T-cell (primary cell): ENCODE measurements at regions not wholly inside any gene's neighbourhood (a gene's known extent, or its start where the extent isn't known, plus 50 kb on each side); places are given as distances from the start of the nearest gene placed in this dataset.

Source experiments
- ATAC-seq, 4 experiments: fragments of 200-7000 bp in 3 of 4; fragments of 150-1000 bp in 1 of 4; cut with Tn5 transposase; replicated peaks in 1 of 4; 1 replicate in 3 of 4; 2 replicates in 1 of 4; pipeline ENCODE4 v1.10.0; 2021; ENCODE audit warnings: moderate library complexity in 3 of 4, mild to moderate bottlenecking in 2 of 4, moderate number of reproducible peaks in 1 of 4
- CTCF ChIA-PET, 2 donors: fragments of 300-600 bp; sonication (Branson Sonifier 250); formaldehyde crosslinking; loops; one replicate each; lab custom pipeline; 2022; ENCODE audit warnings: antibody characterized with exemption in 2 of 2; lab: Charles Lee
- POLR2A ChIA-PET, 2 donors: fragments of 300-600 bp; sonication (Branson Sonifier 250); formaldehyde crosslinking; loops; one replicate each; lab custom pipeline; 2022; ENCODE audit warnings: antibody characterized with exemption in 2 of 2; lab: Charles Lee
- DNase-seq, 35 experiments: peaks; one replicate each; pipeline versions ENCODE4 v3.0.0 to v3.0.0-alpha.2; 2013 to 2023
- H3K27ac ChIP-seq: one replicate; pipeline ENCODE4 v1.5.1; 2013; ENCODE audit warnings: low read length
- H3K27me3 ChIP-seq, 2 experiments: replicated peaks in 1 of 2; 1 replicate in 1 of 2; 2 replicates in 1 of 2; pipeline versions ENCODE4 v1.6.1 to v1.7.0; 2013; ENCODE audit warnings: low read length in 1 of 2, mixed read lengths in 1 of 2; ENCODE audit not compliant: control insufficient read depth in 2 of 2, insufficient read depth in 2 of 2; ENCODE audit errors: extremely low read depth in 1 of 2
- H3K36me3 ChIP-seq, 2 donors: 1 replicate in 1 of 2; 2 replicates in 1 of 2; pipeline versions ENCODE4 v1.6.1 to v1.7.0; 2013; ENCODE audit warnings: low read length in 1 of 2; ENCODE audit not compliant: control insufficient read depth in 2 of 2, insufficient read depth in 1 of 2; ENCODE audit errors: extremely low read depth in 1 of 2
- H3K4me1 ChIP-seq, 2 experiments: 1 replicate in 1 of 2; 2 replicates in 1 of 2; pipeline versions ENCODE4 v1.6.1 to v1.7.0; 2013; ENCODE audit warnings: low read length in 2 of 2, mixed read lengths in 1 of 2; ENCODE audit not compliant: insufficient read depth in 2 of 2, control insufficient read depth in 1 of 2; ENCODE audit errors: extremely low read depth in 1 of 2
- H3K4me3 ChIP-seq, 2 donors: 1 replicate in 1 of 2; 2 replicates in 1 of 2; pipeline versions ENCODE4 v1.5.1 to v1.7.0; 2013; ENCODE audit warnings: mild to moderate bottlenecking in 2 of 2, low read length in 1 of 2, moderate library complexity in 1 of 2; ENCODE audit not compliant: control insufficient read depth in 1 of 2; ENCODE audit errors: extremely low read depth in 1 of 2
- H3K9me3 ChIP-seq: 2 replicates; pipeline ENCODE4 v1.7.0; 2013
- H3K27ac Mint-ChIP-seq, 2 donors: one replicate each; pipeline ENCODE4 v1.8.0; 2020 to 2021; ENCODE audit warnings: mild to moderate bottlenecking in 2 of 2, mixed read lengths in 2 of 2
- H3K27me3 Mint-ChIP-seq, 2 donors: one replicate each; pipeline ENCODE4 v1.8.0; 2021 to 2022; ENCODE audit warnings: mixed read lengths in 2 of 2
- H3K36me3 Mint-ChIP-seq: one replicate; pipeline ENCODE4 v1.8.0; 2021; ENCODE audit warnings: mixed read lengths
- H3K4me1 Mint-ChIP-seq, 3 donors: one replicate each; pipeline ENCODE4 v1.8.0; 2020 to 2022; ENCODE audit warnings: mixed read lengths in 3 of 3, mild to moderate bottlenecking in 1 of 3
- H3K4me3 Mint-ChIP-seq, 3 donors: one replicate each; pipeline ENCODE4 v1.8.0; 2020 to 2022; ENCODE audit warnings: mild to moderate bottlenecking in 3 of 3, mixed read lengths in 3 of 3, moderate library complexity in 3 of 3
- H3K9me3 Mint-ChIP-seq, 3 donors: one replicate each; pipeline ENCODE4 v1.8.0; 2020 to 2022; ENCODE audit warnings: mixed read lengths in 3 of 3
- WGBS: methylation state at CpG from one replicate; pipeline ENCODE4 v1.1.5; 2013; ENCODE audit warnings: missing lambda C conversion rate; ENCODE audit not compliant: insufficient coverage; 5-methylcytosine and 5-hydroxymethylcytosine counted together

- Histone ChIP-seq H3K36me3 (no peaks in the 10 kb centered on the region), H3K27ac (no peak overlapping the region), H3K4me3 (peak overlapping the region in 1 of 2 donors; percentile 68), H3K27me3 (peaks cover 0 to 3% of the 10 kb centered on the region in 2 experiments), H3K4me1 (no peaks in the 10 kb centered on the region), H3K9me3 (no peaks in the 10 kb centered on the region)
- POLR2A ChIA-PET, result no interaction called here
- ATAC-seq (peak in 2 of 4 experiments; percentile 55 to 58), DNase-seq (peak in 15 of 35 experiments; percentile 65 to 84 (median 80))
- peaks cover 0 to 11% (median 10%) of the 10 kb centered on the region in 3 donors for H3K4me1 Mint-ChIP-seq
- no CpG with 5 or more reads among the region's 14 CpGs for WGBS
- H3K36me3 Mint-ChIP-seq, result peaks cover 3% of the 10 kb centered on the region
- H3K9me3 Mint-ChIP-seq, result no peaks in the 10 kb centered on the region
- CTCF ChIA-PET, result no interaction called here
- no peaks in the 10 kb centered on the region for H3K27me3 Mint-ChIP-seq
- peak overlapping the region in 2 of 3 donors; percentile 87 to 88 for H3K4me3 Mint-ChIP-seq
- H3K27ac Mint-ChIP-seq, result peak overlapping the region in 1 of 2 donors; percentile 97
Measured at GRCh38 chrX:131746491-131746968, 202.7 kb downstream of the OR13H1 start.

- Mint-ChIP-seq H3K4me1 (peaks cover 0 to 11% (median 11%) of the 10 kb centered on the region in 3 donors), H3K27ac (peak overlapping the region in 1 of 2 donors; percentile 97), H3K9me3 (no peaks in the 10 kb centered on the region), H3K4me3 (peak overlapping the region in 2 of 3 donors; percentile 87 to 88), H3K36me3 (peaks cover 3% of the 10 kb centered on the region), H3K27me3 (no peaks in the 10 kb centered on the region)
- no peak overlapping the region for H3K27ac ChIP-seq
- DNase-seq (peak in 15 of 35 experiments; percentile 51 to 78 (median 69)), ATAC-seq (peak in 2 of 4 experiments; percentile 78 to 81)
- H3K27me3 ChIP-seq, result peaks cover 0 to 3% of the 10 kb centered on the region in 2 experiments
- WGBS, result 100% methylated on average over 1 of the region's 9 CpGs
- H3K9me3 ChIP-seq, result no peaks in the 10 kb centered on the region
- peak overlapping the region in 1 of 2 donors; percentile 68 for H3K4me3 ChIP-seq
- H3K36me3 ChIP-seq, result no peaks in the 10 kb centered on the region
- no peaks in the 10 kb centered on the region for H3K4me1 ChIP-seq
- CTCF ChIA-PET, result interaction anchor here in 1 of 2 donors (0.6 kb wide), 1 partner anchor 936 kb away, joined by 3 read pairs; no protein-coding TSS in a partner anchor
- POLR2A ChIA-PET, result no interaction called here
Measured at GRCh38 chrX:131747173-131747572, 203.3 kb downstream of the OR13H1 start.

GRCh38 chrX:131752493-131753198 is 208.8 kb downstream of the OR13H1 start:
- peak overlapping the region in 1 of 2 donors; percentile 62 for H3K4me3 ChIP-seq
- DNase-seq, result peak in 15 of 35 experiments; percentile 52 to 85 (median 75)
- 97% methylated on average over 6 of the region's 24 CpGs for WGBS
- Mint-ChIP-seq H3K4me1 (peaks cover 0 to 7% (median under 1%) of the 10 kb centered on the region in 3 donors), H3K4me3 (peak overlapping the region in 2 of 3 donors; percentile 74 to 78), H3K27ac (peak overlapping the region in 1 of 2 donors; percentile 93), H3K9me3 (no peaks in the 10 kb centered on the region), H3K27me3 (no peaks in the 10 kb centered on the region), H3K36me3 (no peaks in the 10 kb centered on the region)
- ATAC-seq, result peak in 2 of 4 experiments; percentile 68 to 71
- ChIA-PET CTCF (no interaction called here), POLR2A (no interaction called here)
- H3K36me3 ChIP-seq, result no peaks in the 10 kb centered on the region
- peaks cover 0 to 3% of the 10 kb centered on the region in 2 experiments for H3K27me3 ChIP-seq
- H3K9me3 ChIP-seq, result no peaks in the 10 kb centered on the region
- H3K27ac ChIP-seq, result no peak overlapping the region
- no peaks in the 10 kb centered on the region for H3K4me1 ChIP-seq

- ATAC-seq (peak in 2 of 4 experiments; percentile 47 to 66), DNase-seq (peak in 13 of 35 experiments; percentile 28 to 65 (median 41))
- ChIA-PET POLR2A (no interaction called here), CTCF (no interaction called here)
- Histone ChIP-seq H3K27me3 (no peaks in the 10 kb centered on the region), H3K9me3 (no peaks in the 10 kb centered on the region), H3K4me1 (peaks cover 0 to under 1% of the 10 kb centered on the region in 2 experiments), H3K36me3 (no peaks in the 10 kb centered on the region), H3K4me3 (peak overlapping the region in 1 of 2 donors; percentile 35), H3K27ac (no peak overlapping the region)
- H3K27me3 Mint-ChIP-seq, result no peaks in the 10 kb centered on the region
- H3K9me3 Mint-ChIP-seq, result no peaks in the 10 kb centered on the region
- WGBS, result 100% methylated on average over 4 of the region's 7 CpGs
- peaks cover 0 to 25% (median 13%) of the 10 kb centered on the region in 3 donors for H3K4me1 Mint-ChIP-seq
- peak overlapping the region in 1 of 2 donors; percentile 87 for H3K27ac Mint-ChIP-seq
- peak overlapping the region in 2 of 3 donors; percentile 82 to 89 for H3K4me3 Mint-ChIP-seq
- H3K36me3 Mint-ChIP-seq, result no peaks in the 10 kb centered on the region
Measured at GRCh38 chrX:131762802-131763234, 218.9 kb downstream of the OR13H1 start.

GRCh38 chrX:131763674-131764073 is 219.8 kb downstream of the OR13H1 start:
- no peaks in the 10 kb centered on the region for H3K9me3 ChIP-seq
- peaks cover 0 to 2% of the 10 kb centered on the region in 2 experiments for H3K4me1 ChIP-seq
- ATAC-seq (peak in 2 of 4 experiments; percentile 79 to 81), DNase-seq (peak in 15 of 35 experiments; percentile 57 to 86 (median 78))
- no peaks in the 10 kb centered on the region for H3K9me3 Mint-ChIP-seq
- H3K27ac Mint-ChIP-seq, result peak overlapping the region in 1 of 2 donors; percentile 87
- ChIA-PET CTCF (interaction anchor here in 1 of 2 donors (0.7 to 1.2 kb wide), 2 partner anchors 49 to 64 kb away, joined by 3 to 4 read pairs; no protein-coding TSS in a partner anchor), POLR2A (interaction anchor here in 1 of 2 donors (0.7 kb wide), 1 partner anchor 36 kb away, joined by 3 read pairs; no protein-coding TSS in a partner anchor)
- no peaks in the 10 kb centered on the region for H3K36me3 ChIP-seq
- H3K4me3 ChIP-seq, result peak overlapping the region in 1 of 2 donors; percentile 35
- peak overlapping the region in 2 of 3 donors; percentile 82 to 89 for H3K4me3 Mint-ChIP-seq
- peaks cover 2% of the 10 kb centered on the region for H3K36me3 Mint-ChIP-seq
- H3K27me3 Mint-ChIP-seq, result no peaks in the 10 kb centered on the region
- no peaks in the 10 kb centered on the region for H3K27me3 ChIP-seq
- peaks cover 0 to 30% (median 21%) of the 10 kb centered on the region in 3 donors for H3K4me1 Mint-ChIP-seq
- H3K27ac ChIP-seq, result no peak overlapping the region
- WGBS, result 80% methylated on average over 1 of the region's 10 CpGs

GRCh38 chrX:131764216-131764615 is 220.3 kb downstream of the OR13H1 start:
- DNase-seq (no peak), ATAC-seq (no peak)
- Histone ChIP-seq H3K9me3 (no peaks in the 10 kb centered on the region), H3K4me1 (peaks cover 0 to 2% of the 10 kb centered on the region in 2 experiments), H3K4me3 (peak overlapping the region in 1 of 2 donors; percentile 35), H3K36me3 (no peaks in the 10 kb centered on the region), H3K27ac (no peak overlapping the region), H3K27me3 (no peaks in the 10 kb centered on the region)
- Mint-ChIP-seq H3K9me3 (no peaks in the 10 kb centered on the region), H3K4me3 (peak overlapping the region in 2 of 3 donors; percentile 82 to 89), H3K27ac (peak overlapping the region in 1 of 2 donors; percentile 87), H3K4me1 (peaks cover 0 to 30% (median 21%) of the 10 kb centered on the region in 3 donors), H3K36me3 (peaks cover 2% of the 10 kb centered on the region), H3K27me3 (no peaks in the 10 kb centered on the region)
- WGBS, result no CpG with 5 or more reads among the region's 5 CpGs
- POLR2A ChIA-PET, result no interaction called here
- CTCF ChIA-PET, result interaction anchor here in 1 of 2 donors (1.2 kb wide), 1 partner anchor 49 kb away, joined by 4 read pairs; no protein-coding TSS in a partner anchor
